ENCODE measurements at regions not wholly inside any gene's neighbourhood (a gene's known extent, or its start where the extent isn't known, plus 50 kb on each side); places are given as distances from the start of the nearest gene placed in this dataset.

DNA sequence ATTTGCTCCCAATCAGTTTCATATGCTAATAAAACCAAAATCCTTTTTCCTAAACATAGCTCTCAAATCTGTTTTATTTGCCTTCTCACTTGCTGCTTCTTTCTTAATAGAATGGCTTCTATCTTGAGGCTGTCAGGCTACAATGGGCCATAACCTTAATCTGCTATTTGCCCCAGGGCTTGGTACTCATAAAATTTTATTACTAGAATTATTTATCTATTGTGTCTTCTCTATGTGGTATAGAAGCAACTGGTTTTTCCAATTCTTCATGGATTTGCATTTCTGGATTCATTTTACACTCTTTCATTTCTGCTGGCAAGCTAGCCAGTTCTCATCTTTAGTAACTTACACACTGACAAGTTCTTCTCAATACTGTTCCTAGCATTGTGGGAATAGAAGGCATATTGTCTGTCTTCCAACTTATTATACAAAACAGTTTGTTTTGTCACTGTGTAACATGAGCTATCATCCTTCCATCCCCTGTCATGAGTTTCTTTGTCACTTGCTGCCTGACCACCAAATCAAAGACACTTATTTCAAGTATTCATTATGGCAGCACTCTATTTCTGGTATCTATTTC is 96.6 kb upstream of the KCNIP4 start:
- no peak for ATAC-seq
- no peak for TF ChIP-seq ESRRG (CRISPR knock-in tag; IDR thresholded peaks at IDR 0.05)
- no peak for TF ChIP-seq OSR1 (CRISPR knock-in tag; IDR thresholded peaks at IDR 0.05)
- no peak for TF ChIP-seq ZNF8 (CRISPR knock-in tag; IDR thresholded peaks at IDR 0.05)
- no peak for TF ChIP-seq ZNF565 (CRISPR knock-in tag; conservative IDR thresholded peaks at IDR 0.05; ENCODE audit: low read depth)
- no peak for TF ChIP-seq GLIS3 (CRISPR knock-in tag; IDR thresholded peaks at IDR 0.05)
- no peak for TF ChIP-seq TOX (CRISPR knock-in tag; IDR thresholded peaks at IDR 0.05; ENCODE audit: borderline replicate concordance)
- no peak for TF ChIP-seq SNAI2 (CRISPR knock-in tag; IDR thresholded peaks at IDR 0.05)
- TF ChIP-seq, protein P1, sequence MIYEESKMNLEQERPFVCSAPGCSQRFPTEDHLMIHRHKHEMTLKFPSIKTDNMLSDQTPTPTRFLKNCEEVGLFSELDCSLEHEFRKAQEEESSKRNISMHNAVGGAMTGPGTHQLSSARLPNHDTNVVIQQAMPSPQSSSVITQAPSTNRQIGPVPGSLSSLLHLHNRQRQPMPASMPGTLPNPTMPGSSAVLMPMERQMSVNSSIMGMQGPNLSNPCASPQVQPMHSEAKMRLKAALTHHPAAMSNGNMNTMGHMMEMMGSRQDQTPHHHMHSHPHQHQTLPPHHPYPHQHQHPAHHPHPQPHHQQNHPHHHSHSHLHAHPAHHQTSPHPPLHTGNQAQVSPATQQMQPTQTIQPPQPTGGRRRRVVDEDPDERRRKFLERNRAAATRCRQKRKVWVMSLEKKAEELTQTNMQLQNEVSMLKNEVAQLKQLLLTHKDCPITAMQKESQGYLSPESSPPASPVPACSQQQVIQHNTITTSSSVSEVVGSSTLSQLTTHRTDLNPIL (CRISPR knock-in tag; IDR thresholded peaks at IDR 0.05; ENCODE audit: low read depth) = no peak
- no peak for TF ChIP-seq BACH2 (CRISPR knock-in tag; IDR thresholded peaks at IDR 0.05; ENCODE audit: borderline replicate concordance)
- no peak for TF ChIP-seq ARNTL (CRISPR knock-in tag; IDR thresholded peaks at IDR 0.05; ENCODE audit: borderline replicate concordance, low read depth)
- TF ChIP-seq, protein P2, sequence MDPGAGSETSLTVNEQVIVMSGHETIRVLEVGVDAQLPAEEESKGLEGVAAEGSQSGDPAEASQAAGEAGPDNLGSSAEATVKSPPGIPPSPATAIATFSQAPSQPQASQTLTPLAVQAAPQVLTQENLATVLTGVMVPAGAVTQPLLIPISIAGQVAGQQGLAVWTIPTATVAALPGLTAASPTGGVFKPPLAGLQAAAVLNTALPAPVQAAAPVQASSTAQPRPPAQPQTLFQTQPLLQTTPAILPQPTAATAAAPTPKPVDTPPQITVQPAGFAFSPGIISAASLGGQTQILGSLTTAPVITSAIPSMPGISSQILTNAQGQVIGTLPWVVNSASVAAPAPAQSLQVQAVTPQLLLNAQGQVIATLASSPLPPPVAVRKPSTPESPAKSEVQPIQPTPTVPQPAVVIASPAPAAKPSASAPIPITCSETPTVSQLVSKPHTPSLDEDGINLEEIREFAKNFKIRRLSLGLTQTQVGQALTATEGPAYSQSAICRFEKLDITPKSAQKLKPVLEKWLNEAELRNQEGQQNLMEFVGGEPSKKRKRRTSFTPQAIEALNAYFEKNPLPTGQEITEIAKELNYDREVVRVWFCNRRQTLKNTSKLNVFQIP (CRISPR knock-in tag; IDR thresholded peaks at IDR 0.05; ENCODE audit: borderline replicate concordance, low read depth) = no peak
- TF ChIP-seq, protein P3, sequence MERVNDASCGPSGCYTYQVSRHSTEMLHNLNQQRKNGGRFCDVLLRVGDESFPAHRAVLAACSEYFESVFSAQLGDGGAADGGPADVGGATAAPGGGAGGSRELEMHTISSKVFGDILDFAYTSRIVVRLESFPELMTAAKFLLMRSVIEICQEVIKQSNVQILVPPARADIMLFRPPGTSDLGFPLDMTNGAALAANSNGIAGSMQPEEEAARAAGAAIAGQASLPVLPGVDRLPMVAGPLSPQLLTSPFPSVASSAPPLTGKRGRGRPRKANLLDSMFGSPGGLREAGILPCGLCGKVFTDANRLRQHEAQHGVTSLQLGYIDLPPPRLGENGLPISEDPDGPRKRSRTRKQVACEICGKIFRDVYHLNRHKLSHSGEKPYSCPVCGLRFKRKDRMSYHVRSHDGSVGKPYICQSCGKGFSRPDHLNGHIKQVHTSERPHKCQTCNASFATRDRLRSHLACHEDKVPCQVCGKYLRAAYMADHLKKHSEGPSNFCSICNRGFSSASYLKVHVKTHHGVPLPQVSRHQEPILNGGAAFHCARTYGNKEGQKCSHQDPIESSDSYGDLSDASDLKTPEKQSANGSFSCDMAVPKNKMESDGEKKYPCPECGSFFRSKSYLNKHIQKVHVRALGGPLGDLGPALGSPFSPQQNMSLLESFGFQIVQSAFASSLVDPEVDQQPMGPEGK (CRISPR knock-in tag; IDR thresholded peaks at IDR 0.05; ENCODE audit: borderline replicate concordance) = no peak
- no peak for TF ChIP-seq CSRNP3 (CRISPR knock-in tag; IDR thresholded peaks at IDR 0.05)
- TF ChIP-seq CSDC2 (CRISPR knock-in tag; IDR thresholded peaks at IDR 0.05) = no peak
- TF ChIP-seq PPARA (CRISPR knock-in tag; IDR thresholded peaks at IDR 0.05; ENCODE audit: borderline replicate concordance) = no peak

- ATAC-seq = no peak
- TF ChIP-seq, protein P1 (CRISPR knock-in tag; IDR thresholded peaks at IDR 0.05; ENCODE audit: low read depth) = no peak
- TF ChIP-seq GLIS3 (CRISPR knock-in tag; IDR thresholded peaks at IDR 0.05) = no peak
- TF ChIP-seq, protein P2 (CRISPR knock-in tag; IDR thresholded peaks at IDR 0.05; ENCODE audit: borderline replicate concordance, low read depth) = no peak
- no peak for TF ChIP-seq RARB (CRISPR knock-in tag; IDR thresholded peaks at IDR 0.05)
- TF ChIP-seq ZNF70 (CRISPR knock-in tag; IDR thresholded peaks at IDR 0.05) = no peak
- TF ChIP-seq, protein P3 (CRISPR knock-in tag; IDR thresholded peaks at IDR 0.05; ENCODE audit: borderline replicate concordance) = no peak
- TF ChIP-seq, protein P4, sequence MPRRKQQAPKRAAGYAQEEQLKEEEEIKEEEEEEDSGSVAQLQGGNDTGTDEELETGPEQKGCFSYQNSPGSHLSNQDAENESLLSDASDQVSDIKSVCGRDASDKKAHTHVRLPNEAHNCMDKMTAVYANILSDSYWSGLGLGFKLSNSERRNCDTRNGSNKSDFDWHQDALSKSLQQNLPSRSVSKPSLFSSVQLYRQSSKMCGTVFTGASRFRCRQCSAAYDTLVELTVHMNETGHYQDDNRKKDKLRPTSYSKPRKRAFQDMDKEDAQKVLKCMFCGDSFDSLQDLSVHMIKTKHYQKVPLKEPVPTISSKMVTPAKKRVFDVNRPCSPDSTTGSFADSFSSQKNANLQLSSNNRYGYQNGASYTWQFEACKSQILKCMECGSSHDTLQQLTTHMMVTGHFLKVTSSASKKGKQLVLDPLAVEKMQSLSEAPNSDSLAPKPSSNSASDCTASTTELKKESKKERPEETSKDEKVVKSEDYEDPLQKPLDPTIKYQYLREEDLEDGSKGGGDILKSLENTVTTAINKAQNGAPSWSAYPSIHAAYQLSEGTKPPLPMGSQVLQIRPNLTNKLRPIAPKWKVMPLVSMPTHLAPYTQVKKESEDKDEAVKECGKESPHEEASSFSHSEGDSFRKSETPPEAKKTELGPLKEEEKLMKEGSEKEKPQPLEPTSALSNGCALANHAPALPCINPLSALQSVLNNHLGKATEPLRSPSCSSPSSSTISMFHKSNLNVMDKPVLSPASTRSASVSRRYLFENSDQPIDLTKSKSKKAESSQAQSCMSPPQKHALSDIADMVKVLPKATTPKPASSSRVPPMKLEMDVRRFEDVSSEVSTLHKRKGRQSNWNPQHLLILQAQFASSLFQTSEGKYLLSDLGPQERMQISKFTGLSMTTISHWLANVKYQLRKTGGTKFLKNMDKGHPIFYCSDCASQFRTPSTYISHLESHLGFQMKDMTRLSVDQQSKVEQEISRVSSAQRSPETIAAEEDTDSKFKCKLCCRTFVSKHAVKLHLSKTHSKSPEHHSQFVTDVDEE (CRISPR knock-in tag; IDR thresholded peaks at IDR 0.05) = no peak
Observed at GRCh38 chr4:22031423-22031822, 82.9 kb upstream of the KCNIP4 start.
